SK-N-SH treated with all-trans-retinoic acid at 6 μM for 48 hours (cell line): ENCODE measurements at regions not wholly inside any gene's neighbourhood (a gene's known extent, or its start where the extent isn't known, plus 50 kb on each side); places are given as distances from the start of the nearest gene placed in this dataset.

Experiments used
- ATAC-seq: fragments of 200-7000 bp; cut with Tn5 transposase; 3 replicates; pipeline ENCODE4 v1.9.1; 2020; ENCODE audit warnings: mild to moderate bottlenecking, moderate library complexity
- ARNTL ChIP-seq: fragments of 450-650 bp; formaldehyde crosslinking; IDR thresholded peaks from 2 replicates; pipeline ENCODE4 v1.5.0; 2020; ENCODE audit warnings: low read depth, mild to moderate bottlenecking, moderate library complexity, borderline replicate concordance
- CSDC2 ChIP-seq: fragments of 250-450 bp; sonication (Bioruptor Pico); IDR thresholded peaks from 2 replicates; pipeline ENCODE4 v1.5.0; 2020; ENCODE audit warnings: mild to moderate bottlenecking, moderate library complexity
- ESRRG ChIP-seq: fragments of 250-450 bp; sonication (Bioruptor Pico); IDR thresholded peaks from 2 replicates; pipeline ENCODE4 v1.6.1; 2021; ENCODE audit warnings: mild to moderate bottlenecking
- GLIS3 ChIP-seq: fragments of 250-450 bp; sonication (Bioruptor Pico); IDR thresholded peaks from 2 replicates; pipeline ENCODE4 v1.5.0; 2020; ENCODE audit warnings: mild to moderate bottlenecking, moderate library complexity
- ISL1 ChIP-seq: fragments of 250-450 bp; sonication (Bioruptor Pico); IDR thresholded peaks from 2 replicates; pipeline ENCODE4 v2.1.2; 2022; ENCODE audit warnings: mild to moderate bottlenecking, moderate library complexity
- PPARA ChIP-seq: fragments of 250-450 bp; sonication (Bioruptor Pico); IDR thresholded peaks from 2 replicates; pipeline ENCODE4 v1.5.0; 2020; ENCODE audit warnings: mild to moderate bottlenecking, borderline replicate concordance
- RARB ChIP-seq: fragments of 250-450 bp; sonication (Bioruptor Pico); IDR thresholded peaks from 2 replicates; pipeline ENCODE4 v1.8.0; 2021; ENCODE audit warnings: mild to moderate bottlenecking, moderate library complexity
- SNAI2 ChIP-seq: fragments of 250-450 bp; sonication (Bioruptor Pico); IDR thresholded peaks from 2 replicates; pipeline ENCODE4 v1.5.0; 2020; ENCODE audit warnings: mild to moderate bottlenecking, moderate library complexity
- TCF4 ChIP-seq: fragments of 250-450 bp; sonication (Bioruptor Pico); IDR thresholded peaks from 2 replicates; pipeline ENCODE4 v1.8.0; 2021; ENCODE audit warnings: mild to moderate bottlenecking, moderate library complexity, borderline replicate concordance
- TOX ChIP-seq: fragments of 250-450 bp; sonication (Bioruptor Pico); IDR thresholded peaks from 2 replicates; pipeline ENCODE4 v1.8.0; 2021; ENCODE audit warnings: mild to moderate bottlenecking, moderate library complexity, borderline replicate concordance
- ZC3H10 ChIP-seq: fragments of 250-450 bp; sonication (Bioruptor Pico); IDR thresholded peaks from 2 replicates; pipeline ENCODE4 v1.5.1; 2021; ENCODE audit warnings: mild to moderate bottlenecking, moderate library complexity
- ZFP3 ChIP-seq: fragments of 250-450 bp; sonication (Bioruptor Pico); IDR thresholded peaks from 2 replicates; pipeline ENCODE4 v1.5.0; 2020; ENCODE audit warnings: mild to moderate bottlenecking, moderate library complexity
- ZFP30 ChIP-seq: fragments of 450-650 bp; formaldehyde crosslinking; IDR thresholded peaks from 2 replicates; pipeline ENCODE4 v1.5.0; 2022; ENCODE audit warnings: mild to moderate bottlenecking, moderate library complexity
- ZNF565 ChIP-seq: fragments of 450-650 bp; formaldehyde crosslinking; conservative IDR thresholded peaks from 2 replicates; pipeline ENCODE4 v1.5.0; 2020; ENCODE audit warnings: low read depth, mild to moderate bottlenecking, moderate library complexity
- ZNF70 ChIP-seq: fragments of 450-650 bp; formaldehyde crosslinking; IDR thresholded peaks from 2 replicates; pipeline ENCODE4 v1.5.0; 2020; ENCODE audit warnings: mild to moderate bottlenecking, moderate library complexity
- TF ChIP-seq, protein P1 (sequence below): fragments of 250-450 bp; sonication (Bioruptor Pico); IDR thresholded peaks from 2 replicates; pipeline ENCODE4 v1.8.0; 2021; ENCODE audit warnings: low read depth, mild to moderate bottlenecking, moderate library complexity, borderline replicate concordance
- TF ChIP-seq, protein P2 (sequence below): fragments of 250-450 bp; sonication (Bioruptor Pico); IDR thresholded peaks from 2 replicates; pipeline ENCODE4 v1.8.0; 2020; ENCODE audit warnings: mild to moderate bottlenecking, moderate library complexity, borderline replicate concordance
- TF ChIP-seq, protein P3 (sequence below): fragments of 250-450 bp; sonication (Bioruptor Pico); IDR thresholded peaks from 2 replicates; pipeline ENCODE4 v1.5.1; 2021; ENCODE audit warnings: mild to moderate bottlenecking, moderate library complexity
- TF ChIP-seq, protein P4 (sequence below): fragments of 250-450 bp; sonication (Bioruptor Pico); IDR thresholded peaks from 2 replicates; pipeline ENCODE4 v1.5.1; 2020; ENCODE audit warnings: low read depth, mild to moderate bottlenecking, moderate library complexity
- TF ChIP-seq, protein P5 (sequence below): fragments of 250-450 bp; sonication (Bioruptor Pico); IDR thresholded peaks from 2 replicates; pipeline ENCODE4 v1.5.0; 2020; ENCODE audit warnings: mild to moderate bottlenecking, moderate library complexity

DNA sequence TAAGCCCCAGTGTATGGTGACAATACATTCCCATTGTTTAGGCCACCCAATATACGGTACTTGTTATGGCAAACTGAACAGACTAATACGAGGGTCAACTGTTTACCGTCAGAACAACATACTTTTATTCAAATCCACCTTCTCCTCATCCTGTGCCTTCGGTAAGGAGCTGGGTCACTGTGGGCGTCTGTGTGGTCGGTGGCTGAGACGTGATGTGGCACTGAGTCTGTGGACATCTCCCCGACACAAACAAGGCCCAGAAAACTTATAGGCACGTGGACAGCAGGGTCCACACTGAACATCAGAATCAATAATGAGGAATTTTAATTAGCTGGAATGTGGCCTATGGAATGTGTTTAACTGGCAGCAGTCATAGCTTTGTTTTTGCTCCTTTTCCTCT is 154.3 kb upstream of the IRX2 start:
- no peak for ATAC-seq
- TF ChIP-seq ESRRG (no peak), ZC3H10 (CRISPR knock-in tag) (no peak), PPARA (CRISPR knock-in tag) (no peak), ISL1 (CRISPR knock-in tag) (no peak), TCF4 (CRISPR knock-in tag) (no peak), CSDC2 (CRISPR knock-in tag) (no peak)
- TF ChIP-seq, protein P1, sequence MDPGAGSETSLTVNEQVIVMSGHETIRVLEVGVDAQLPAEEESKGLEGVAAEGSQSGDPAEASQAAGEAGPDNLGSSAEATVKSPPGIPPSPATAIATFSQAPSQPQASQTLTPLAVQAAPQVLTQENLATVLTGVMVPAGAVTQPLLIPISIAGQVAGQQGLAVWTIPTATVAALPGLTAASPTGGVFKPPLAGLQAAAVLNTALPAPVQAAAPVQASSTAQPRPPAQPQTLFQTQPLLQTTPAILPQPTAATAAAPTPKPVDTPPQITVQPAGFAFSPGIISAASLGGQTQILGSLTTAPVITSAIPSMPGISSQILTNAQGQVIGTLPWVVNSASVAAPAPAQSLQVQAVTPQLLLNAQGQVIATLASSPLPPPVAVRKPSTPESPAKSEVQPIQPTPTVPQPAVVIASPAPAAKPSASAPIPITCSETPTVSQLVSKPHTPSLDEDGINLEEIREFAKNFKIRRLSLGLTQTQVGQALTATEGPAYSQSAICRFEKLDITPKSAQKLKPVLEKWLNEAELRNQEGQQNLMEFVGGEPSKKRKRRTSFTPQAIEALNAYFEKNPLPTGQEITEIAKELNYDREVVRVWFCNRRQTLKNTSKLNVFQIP, result no peak
- TF ChIP-seq, protein P2, sequence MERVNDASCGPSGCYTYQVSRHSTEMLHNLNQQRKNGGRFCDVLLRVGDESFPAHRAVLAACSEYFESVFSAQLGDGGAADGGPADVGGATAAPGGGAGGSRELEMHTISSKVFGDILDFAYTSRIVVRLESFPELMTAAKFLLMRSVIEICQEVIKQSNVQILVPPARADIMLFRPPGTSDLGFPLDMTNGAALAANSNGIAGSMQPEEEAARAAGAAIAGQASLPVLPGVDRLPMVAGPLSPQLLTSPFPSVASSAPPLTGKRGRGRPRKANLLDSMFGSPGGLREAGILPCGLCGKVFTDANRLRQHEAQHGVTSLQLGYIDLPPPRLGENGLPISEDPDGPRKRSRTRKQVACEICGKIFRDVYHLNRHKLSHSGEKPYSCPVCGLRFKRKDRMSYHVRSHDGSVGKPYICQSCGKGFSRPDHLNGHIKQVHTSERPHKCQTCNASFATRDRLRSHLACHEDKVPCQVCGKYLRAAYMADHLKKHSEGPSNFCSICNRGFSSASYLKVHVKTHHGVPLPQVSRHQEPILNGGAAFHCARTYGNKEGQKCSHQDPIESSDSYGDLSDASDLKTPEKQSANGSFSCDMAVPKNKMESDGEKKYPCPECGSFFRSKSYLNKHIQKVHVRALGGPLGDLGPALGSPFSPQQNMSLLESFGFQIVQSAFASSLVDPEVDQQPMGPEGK (CRISPR knock-in tag), result no peak

DNA sequence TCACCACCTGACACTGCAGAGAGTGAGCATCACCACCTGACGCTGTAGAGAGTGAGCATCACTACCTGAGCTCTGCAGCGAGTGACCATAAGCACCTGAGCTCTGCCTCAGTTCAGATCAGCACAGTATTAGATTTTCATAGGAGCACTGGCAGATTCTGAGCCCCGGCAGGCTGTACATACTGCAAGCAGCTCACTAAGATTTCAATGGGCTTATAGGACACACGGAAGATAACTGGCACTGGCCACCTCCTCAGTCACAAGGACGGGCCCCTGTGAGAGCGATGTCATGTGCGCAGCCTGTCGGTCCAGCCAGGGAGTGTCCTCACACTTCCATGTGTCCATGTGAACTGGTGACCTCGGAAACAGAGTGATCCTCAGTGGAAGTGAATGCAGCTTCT is 153.5 kb upstream of the IRX2 start:
- no peak for ATAC-seq
- no peak for TF ChIP-seq ISL1 (CRISPR knock-in tag)
- no peak for TF ChIP-seq ZFP3 (CRISPR knock-in tag)
- TF ChIP-seq CSDC2 (CRISPR knock-in tag), result no peak
- TF ChIP-seq, protein P3, sequence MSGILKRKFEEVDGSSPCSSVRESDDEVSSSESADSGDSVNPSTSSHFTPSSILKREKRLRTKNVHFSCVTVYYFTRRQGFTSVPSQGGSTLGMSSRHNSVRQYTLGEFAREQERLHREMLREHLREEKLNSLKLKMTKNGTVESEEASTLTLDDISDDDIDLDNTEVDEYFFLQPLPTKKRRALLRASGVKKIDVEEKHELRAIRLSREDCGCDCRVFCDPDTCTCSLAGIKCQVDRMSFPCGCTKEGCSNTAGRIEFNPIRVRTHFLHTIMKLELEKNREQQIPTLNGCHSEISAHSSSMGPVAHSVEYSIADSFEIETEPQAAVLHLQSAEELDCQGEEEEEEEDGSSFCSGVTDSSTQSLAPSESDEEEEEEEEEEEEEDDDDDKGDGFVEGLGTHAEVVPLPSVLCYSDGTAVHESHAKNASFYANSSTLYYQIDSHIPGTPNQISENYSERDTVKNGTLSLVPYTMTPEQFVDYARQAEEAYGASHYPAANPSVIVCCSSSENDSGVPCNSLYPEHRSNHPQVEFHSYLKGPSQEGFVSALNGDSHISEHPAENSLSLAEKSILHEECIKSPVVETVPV (CRISPR knock-in tag), result no peak
- no peak for TF ChIP-seq ZNF565 (CRISPR knock-in tag)
- no peak for TF ChIP-seq PPARA (CRISPR knock-in tag)
- TF ChIP-seq, protein P4, sequence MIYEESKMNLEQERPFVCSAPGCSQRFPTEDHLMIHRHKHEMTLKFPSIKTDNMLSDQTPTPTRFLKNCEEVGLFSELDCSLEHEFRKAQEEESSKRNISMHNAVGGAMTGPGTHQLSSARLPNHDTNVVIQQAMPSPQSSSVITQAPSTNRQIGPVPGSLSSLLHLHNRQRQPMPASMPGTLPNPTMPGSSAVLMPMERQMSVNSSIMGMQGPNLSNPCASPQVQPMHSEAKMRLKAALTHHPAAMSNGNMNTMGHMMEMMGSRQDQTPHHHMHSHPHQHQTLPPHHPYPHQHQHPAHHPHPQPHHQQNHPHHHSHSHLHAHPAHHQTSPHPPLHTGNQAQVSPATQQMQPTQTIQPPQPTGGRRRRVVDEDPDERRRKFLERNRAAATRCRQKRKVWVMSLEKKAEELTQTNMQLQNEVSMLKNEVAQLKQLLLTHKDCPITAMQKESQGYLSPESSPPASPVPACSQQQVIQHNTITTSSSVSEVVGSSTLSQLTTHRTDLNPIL (CRISPR knock-in tag), result no peak
- no peak for TF ChIP-seq ZNF70 (CRISPR knock-in tag)
- TF ChIP-seq, protein P2 (CRISPR knock-in tag), result no peak
- no peak for TF ChIP-seq TOX (CRISPR knock-in tag)
- no peak for TF ChIP-seq SNAI2
- no peak for TF ChIP-seq ARNTL (CRISPR knock-in tag)
- TF ChIP-seq ESRRG, result no peak
- TF ChIP-seq, protein P1, result no peak

DNA sequence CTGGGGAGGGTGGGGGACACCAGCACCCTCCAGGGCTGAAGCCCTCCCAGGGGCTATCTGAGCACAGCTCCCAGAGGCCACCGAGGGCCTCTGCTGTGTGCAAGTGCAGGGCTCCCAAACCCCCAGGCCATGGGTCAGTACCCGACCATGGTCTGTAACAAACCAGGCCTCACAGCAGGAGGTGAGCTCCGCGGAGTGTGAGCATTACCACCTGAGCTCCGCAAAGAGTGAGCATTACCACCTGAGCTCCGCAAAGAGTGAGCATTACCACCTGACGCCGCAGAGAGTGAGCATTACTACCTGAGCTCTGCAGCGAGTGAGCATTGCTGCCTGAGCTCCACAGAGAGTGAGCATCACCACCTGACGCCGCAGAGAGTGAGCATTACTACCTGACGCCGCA is 152.9 kb upstream of the IRX2 start:
- ATAC-seq, result no peak
- TF ChIP-seq ARNTL (CRISPR knock-in tag), result no peak
- no peak for TF ChIP-seq ZC3H10 (CRISPR knock-in tag)
- TF ChIP-seq PPARA (CRISPR knock-in tag), result no peak
- no peak for TF ChIP-seq ZFP3 (CRISPR knock-in tag)
- TF ChIP-seq TOX (CRISPR knock-in tag), result no peak
- no peak for TF ChIP-seq GLIS3
- no peak for TF ChIP-seq ZFP30
- TF ChIP-seq CSDC2 (CRISPR knock-in tag), result no peak
- TF ChIP-seq, protein P1, result no peak
- TF ChIP-seq, protein P5, sequence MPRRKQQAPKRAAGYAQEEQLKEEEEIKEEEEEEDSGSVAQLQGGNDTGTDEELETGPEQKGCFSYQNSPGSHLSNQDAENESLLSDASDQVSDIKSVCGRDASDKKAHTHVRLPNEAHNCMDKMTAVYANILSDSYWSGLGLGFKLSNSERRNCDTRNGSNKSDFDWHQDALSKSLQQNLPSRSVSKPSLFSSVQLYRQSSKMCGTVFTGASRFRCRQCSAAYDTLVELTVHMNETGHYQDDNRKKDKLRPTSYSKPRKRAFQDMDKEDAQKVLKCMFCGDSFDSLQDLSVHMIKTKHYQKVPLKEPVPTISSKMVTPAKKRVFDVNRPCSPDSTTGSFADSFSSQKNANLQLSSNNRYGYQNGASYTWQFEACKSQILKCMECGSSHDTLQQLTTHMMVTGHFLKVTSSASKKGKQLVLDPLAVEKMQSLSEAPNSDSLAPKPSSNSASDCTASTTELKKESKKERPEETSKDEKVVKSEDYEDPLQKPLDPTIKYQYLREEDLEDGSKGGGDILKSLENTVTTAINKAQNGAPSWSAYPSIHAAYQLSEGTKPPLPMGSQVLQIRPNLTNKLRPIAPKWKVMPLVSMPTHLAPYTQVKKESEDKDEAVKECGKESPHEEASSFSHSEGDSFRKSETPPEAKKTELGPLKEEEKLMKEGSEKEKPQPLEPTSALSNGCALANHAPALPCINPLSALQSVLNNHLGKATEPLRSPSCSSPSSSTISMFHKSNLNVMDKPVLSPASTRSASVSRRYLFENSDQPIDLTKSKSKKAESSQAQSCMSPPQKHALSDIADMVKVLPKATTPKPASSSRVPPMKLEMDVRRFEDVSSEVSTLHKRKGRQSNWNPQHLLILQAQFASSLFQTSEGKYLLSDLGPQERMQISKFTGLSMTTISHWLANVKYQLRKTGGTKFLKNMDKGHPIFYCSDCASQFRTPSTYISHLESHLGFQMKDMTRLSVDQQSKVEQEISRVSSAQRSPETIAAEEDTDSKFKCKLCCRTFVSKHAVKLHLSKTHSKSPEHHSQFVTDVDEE, result no peak
- TF ChIP-seq, protein P4 (CRISPR knock-in tag), result no peak
- TF ChIP-seq ZNF70 (CRISPR knock-in tag), result no peak
- no peak for TF ChIP-seq RARB
- TF ChIP-seq TCF4 (CRISPR knock-in tag), result no peak
- no peak for TF ChIP-seq ESRRG
